ENCODE measurements at regions not wholly inside any gene's neighbourhood (a gene's known extent, or its start where the extent isn't known, plus 50 kb on each side); places are given as distances from the start of the nearest gene placed in this dataset.

- TF ChIP-seq CTCF (IDR thresholded peaks at IDR 0.05; ENCODE audit: insufficient read depth, missing control alignments): no peak
- FAIRE-seq (no peak), DNase-seq (ENCODE audit: insufficient read length, low spot score) (no peak)
Measured at GRCh38 chr5:173496129-173496882, 120.1 kb downstream of the BOD1 start.

DNA sequence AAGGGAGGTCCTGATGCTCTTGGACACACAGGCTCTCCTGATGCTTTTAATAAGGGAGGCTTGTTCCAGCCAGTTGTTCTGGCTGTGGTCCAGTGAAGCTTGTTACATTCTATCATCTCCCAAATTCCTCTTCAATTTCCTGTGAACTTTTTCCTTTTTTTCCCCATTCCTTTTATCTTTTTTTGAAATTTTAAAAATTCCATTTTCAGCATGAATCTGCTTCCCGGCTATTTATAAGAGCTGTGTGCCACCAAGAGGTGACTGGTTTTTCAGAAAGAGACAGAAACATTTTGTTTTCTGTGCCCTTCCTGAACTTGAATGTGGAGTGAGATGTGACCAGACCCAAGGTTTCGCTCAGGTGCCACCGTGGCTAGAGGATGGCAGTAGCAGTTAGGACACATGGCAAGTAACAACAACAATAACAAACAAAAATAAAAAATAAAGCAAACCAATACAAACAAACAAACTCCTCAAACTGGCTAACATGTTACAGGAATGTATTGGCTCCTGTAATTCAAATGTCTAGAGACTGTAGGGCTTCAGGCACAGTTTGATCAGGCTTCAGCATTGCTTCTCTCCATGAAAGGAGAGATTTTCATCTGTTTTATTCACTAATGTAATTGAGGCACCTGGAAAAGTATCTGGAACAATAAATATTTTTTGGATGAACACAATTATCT lies 121.1 kb downstream of the BOD1 start:
- no peak for TF ChIP-seq CTCF (IDR thresholded peaks at IDR 0.05; ENCODE audit: insufficient read depth, missing control alignments)
- no peak for FAIRE-seq
- DNase-seq (ENCODE audit: insufficient read length, low spot score): no peak

DNA sequence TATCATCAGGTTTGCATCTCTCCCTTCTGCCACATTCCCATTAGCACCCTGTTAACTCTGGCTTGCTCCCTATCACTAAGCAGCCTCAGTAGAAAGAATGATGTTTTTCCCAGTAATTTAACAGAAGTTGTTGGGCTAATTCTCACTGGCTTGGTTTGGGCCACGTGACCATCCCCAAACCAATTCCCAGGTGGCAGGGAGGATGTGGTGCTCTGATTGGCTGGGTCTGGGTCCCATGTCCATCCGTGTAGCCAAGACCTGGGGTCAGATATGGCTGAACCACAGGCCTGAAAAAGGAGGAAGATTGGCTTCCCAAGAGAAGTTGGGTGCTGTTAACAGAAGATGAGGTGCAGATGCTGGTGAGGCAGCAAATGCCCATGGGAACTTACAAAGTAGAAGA lies 122.0 kb downstream of the BOD1 start:
- FAIRE-seq (no peak), DNase-seq (ENCODE audit: insufficient read length, low spot score) (no peak)
- TF ChIP-seq CTCF (IDR thresholded peaks at IDR 0.05; ENCODE audit: insufficient read depth, missing control alignments): no peak

DNA sequence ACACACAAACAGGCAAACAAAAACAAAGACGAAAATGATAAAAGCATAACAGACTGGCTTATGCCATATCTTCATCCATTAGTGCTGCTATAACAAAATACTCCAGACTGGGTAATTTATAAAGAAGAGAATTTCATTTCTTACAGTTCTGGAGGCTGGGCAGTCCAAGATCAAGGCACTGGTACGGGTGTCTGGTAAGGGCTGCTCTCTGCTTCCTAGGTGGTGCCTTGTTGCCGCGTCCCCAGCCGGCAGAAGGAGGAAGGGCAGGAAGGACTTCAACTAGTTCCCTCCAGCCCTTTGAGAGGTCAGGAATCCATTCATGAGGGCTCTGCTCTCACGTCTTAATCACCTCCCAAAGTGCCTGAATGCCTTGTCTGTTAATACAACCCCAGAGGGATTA lies 122.6 kb downstream of the BOD1 start:
- FAIRE-seq: no peak
- no peak for DNase-seq (ENCODE audit: insufficient read length, low spot score)
- no peak for TF ChIP-seq CTCF (IDR thresholded peaks at IDR 0.05; ENCODE audit: insufficient read depth, missing control alignments)

GRCh38 chr5:173493040-173493439 lies 123.4 kb downstream of the BOD1 start:
- FAIRE-seq (no peak), DNase-seq (ENCODE audit: insufficient read length, low spot score) (no peak)
- TF ChIP-seq CTCF (IDR thresholded peaks at IDR 0.05; ENCODE audit: insufficient read depth, missing control alignments): no peak

- no peak for TF ChIP-seq CTCF (IDR thresholded peaks at IDR 0.05; ENCODE audit: insufficient read depth, missing control alignments)
- DNase-seq (ENCODE audit: insufficient read length, low spot score) (no peak), FAIRE-seq (no peak)
Measured at GRCh38 chr5:173490681-173491080, 125.8 kb downstream of the BOD1 start.

DNA sequence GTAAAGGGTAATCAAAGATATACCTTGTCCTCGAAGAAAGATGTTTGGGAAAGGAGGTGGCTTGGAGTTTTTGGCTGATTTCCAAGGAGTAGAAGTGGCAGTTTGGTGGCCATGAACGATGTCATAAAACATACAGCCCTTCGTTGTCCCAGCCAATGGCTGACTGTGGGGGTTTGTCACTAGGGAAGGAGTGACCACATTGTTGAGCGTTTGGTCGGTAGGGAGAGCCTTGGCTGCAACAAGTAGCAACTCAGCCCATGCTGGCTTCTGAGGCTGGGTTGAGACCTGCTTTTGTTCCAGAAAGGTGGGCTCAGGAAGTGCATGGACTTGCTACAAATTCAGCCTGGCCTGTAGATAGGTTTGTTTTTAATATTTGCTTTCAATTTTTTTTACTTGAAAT lies 128.3 kb downstream of the BOD1 start:
- no peak for DNase-seq (ENCODE audit: insufficient read length, low spot score)

More for the DNA sequence above, 128.3 kb downstream of the BOD1 start:
- no peak for FAIRE-seq
- no peak for TF ChIP-seq CTCF (IDR thresholded peaks at IDR 0.05; ENCODE audit: insufficient read depth, missing control alignments)

All from D721Med (cell line).